ENCODE measurements at regions not wholly inside any gene's neighbourhood (a gene's known extent, or its start where the extent isn't known, plus 50 kb on each side); places are given as distances from the start of the nearest gene placed in this dataset.

DNA sequence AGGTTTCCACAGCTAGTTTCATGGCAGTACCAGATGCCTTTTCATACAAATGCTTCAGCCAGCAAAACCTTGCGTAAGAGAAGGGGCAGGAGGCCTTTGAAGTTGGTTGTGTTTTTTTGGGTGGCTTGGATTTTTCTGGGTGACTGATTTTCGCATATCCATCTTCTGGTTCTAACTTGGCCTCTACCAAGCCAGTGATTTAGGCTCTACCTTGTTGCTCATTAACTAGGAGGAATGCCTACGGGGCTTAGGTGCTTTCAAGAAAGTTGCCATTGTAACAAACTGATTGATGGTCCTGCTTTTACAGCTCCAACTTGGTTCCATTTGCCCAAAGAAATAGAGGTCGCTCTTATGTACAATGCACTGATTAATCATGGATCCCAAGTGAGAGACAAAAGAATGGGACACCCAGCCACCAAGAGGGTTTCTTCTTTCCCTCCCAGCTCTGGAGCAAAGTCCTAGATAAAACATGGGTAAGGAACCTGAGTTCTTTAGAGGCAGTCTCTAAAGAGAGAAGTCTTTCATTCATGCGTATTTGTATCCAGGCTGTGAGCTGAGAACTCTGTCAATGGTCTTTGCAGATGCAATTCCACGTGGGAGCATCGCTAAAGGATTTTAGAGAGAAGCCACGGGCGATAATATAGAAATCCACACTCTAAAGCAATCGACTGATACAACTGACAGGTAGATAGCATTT lies 92.1 kb upstream of the FGFR2 start:
- ATAC-seq (ENCODE audit: low read depth in 2 of 2) (no peak), DNase-seq (no peak)
- H3K4me3 ChIP-seq (ENCODE audit: low read depth, low read length), result no peak overlapping the region
- no peaks in the 10 kb centered on the region for H3K27me3 ChIP-seq (ENCODE audit: control insufficient read depth, insufficient read depth, low read length)
- H3K36me3 Mint-ChIP-seq, result no peaks in the 10 kb centered on the region
- no peak overlapping the region for H3K27ac ChIP-seq (ENCODE audit: insufficient read depth, low read length, poor library complexity, severe bottlenecking)
- peaks cover 7% of the 10 kb centered on the region for H3K27me3 Mint-ChIP-seq
- H3K4me1 Mint-ChIP-seq, result no peaks in the 10 kb centered on the region
- no peaks in the 10 kb centered on the region for H3K9me3 ChIP-seq (ENCODE audit: control insufficient read depth in 2 of 2, low read length in 2 of 2)
- no peak overlapping the region for H3K27ac Mint-ChIP-seq
- no peak overlapping the region for H3K4me3 Mint-ChIP-seq
- no peaks in the 10 kb centered on the region for H3K4me1 ChIP-seq (ENCODE audit: control insufficient read depth, insufficient read depth, low read length, poor library complexity, severe bottlenecking)
- no peaks in the 10 kb centered on the region for H3K36me3 ChIP-seq (ENCODE audit: control insufficient read depth, insufficient read depth, low read length)
- H3K9me3 Mint-ChIP-seq, result peaks cover 0 to 3% (median 0%) of the 10 kb centered on the region in 7 donors

DNA sequence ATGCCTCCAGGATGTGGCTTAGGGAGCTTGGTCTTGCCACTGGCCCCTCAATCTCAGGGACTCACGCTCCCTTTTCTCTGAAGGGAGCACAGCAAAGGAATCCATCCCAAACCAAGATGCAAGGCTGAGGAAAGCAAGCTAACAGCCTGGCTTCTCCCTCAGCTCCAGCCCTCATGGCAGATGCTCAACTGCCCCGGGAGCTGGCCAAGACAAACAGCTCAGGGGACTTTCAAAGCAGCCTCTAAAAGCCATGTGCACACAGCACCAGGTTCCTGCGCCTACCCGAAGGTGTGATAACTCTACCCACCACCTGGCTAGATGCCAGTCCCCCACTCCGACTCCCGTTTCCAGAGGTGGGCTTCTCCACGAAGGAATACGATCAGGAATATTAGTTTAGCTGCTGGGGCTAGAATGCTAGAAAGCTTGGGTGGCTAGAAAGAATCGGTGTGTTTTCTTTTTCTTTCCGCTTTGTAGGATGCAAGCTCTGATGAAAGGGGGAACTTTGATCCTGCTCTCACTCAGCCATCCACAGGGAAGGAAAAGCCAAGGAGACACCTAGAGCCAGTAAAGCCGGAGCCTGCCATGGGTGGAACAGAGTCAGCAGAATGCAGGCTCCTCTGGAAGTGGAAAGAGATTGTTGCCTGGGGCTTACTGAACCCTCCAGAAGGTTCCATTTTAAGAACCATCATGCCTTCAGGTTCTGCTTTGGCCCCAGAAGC lies 89.0 kb upstream of the FGFR2 start:
- Histone ChIP-seq H3K36me3 (ENCODE audit: control insufficient read depth, insufficient read depth, low read length) (no peaks in the 10 kb centered on the region), H3K27ac (ENCODE audit: insufficient read depth, low read length, poor library complexity, severe bottlenecking) (no peak overlapping the region), H3K4me3 (ENCODE audit: low read depth, low read length) (no peak overlapping the region), H3K27me3 (ENCODE audit: control insufficient read depth, insufficient read depth, low read length) (no peaks in the 10 kb centered on the region), H3K4me1 (ENCODE audit: control insufficient read depth, insufficient read depth, low read length, poor library complexity, severe bottlenecking) (no peaks in the 10 kb centered on the region), H3K9me3 (ENCODE audit: control insufficient read depth in 2 of 2, low read length in 2 of 2) (no peaks in the 10 kb centered on the region)
- H3K27me3 Mint-ChIP-seq, result peaks cover 11% of the 10 kb centered on the region
- H3K4me1 Mint-ChIP-seq, result no peaks in the 10 kb centered on the region
- H3K4me3 Mint-ChIP-seq, result no peak overlapping the region
- no peaks in the 10 kb centered on the region for H3K36me3 Mint-ChIP-seq
- ATAC-seq (ENCODE audit: low read depth in 2 of 2) (no peak), DNase-seq (no peak)
- H3K27ac Mint-ChIP-seq, result no peak overlapping the region
- H3K9me3 Mint-ChIP-seq, result peaks cover 0 to 3% (median 0%) of the 10 kb centered on the region in 7 donors

DNA sequence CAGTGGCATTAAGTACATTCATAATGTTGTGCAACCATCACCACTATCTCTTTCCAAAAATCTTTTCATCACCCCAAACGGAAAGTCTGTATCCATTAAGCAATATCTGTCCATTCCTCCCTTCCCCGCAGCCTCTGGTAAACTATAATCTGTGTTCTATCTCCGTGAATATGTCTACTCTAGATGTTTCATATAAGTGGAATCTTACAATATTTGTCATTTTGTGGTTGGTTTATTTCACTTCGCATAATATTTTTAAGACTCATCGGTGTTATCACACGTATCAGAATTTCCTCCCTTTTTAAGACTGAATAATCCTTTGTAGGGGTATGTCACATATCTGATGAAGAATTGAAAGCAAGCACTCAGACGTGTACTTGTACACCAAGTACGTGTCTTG lies 86.0 kb upstream of the FGFR2 start:
- H3K27ac ChIP-seq (ENCODE audit: insufficient read depth, low read length, poor library complexity, severe bottlenecking), result no peak overlapping the region
- no peaks in the 10 kb centered on the region for H3K27me3 ChIP-seq (ENCODE audit: control insufficient read depth, insufficient read depth, low read length)
- no peak overlapping the region for H3K4me3 ChIP-seq (ENCODE audit: low read depth, low read length)
- no peaks in the 10 kb centered on the region for H3K4me1 ChIP-seq (ENCODE audit: control insufficient read depth, insufficient read depth, low read length, poor library complexity, severe bottlenecking)
- Mint-ChIP-seq H3K27me3 (peaks cover 8% of the 10 kb centered on the region), H3K4me3 (no peak overlapping the region), H3K36me3 (no peaks in the 10 kb centered on the region), H3K27ac (no peak overlapping the region), H3K4me1 (no peaks in the 10 kb centered on the region), H3K9me3 (peaks cover 0 to 6% (median 0%) of the 10 kb centered on the region in 7 donors)
- no peak for ATAC-seq (ENCODE audit: low read depth in 2 of 2)
- no peak for DNase-seq
- H3K9me3 ChIP-seq (ENCODE audit: control insufficient read depth in 2 of 2, low read length in 2 of 2), result no peaks in the 10 kb centered on the region
- H3K36me3 ChIP-seq (ENCODE audit: control insufficient read depth, insufficient read depth, low read length), result no peaks in the 10 kb centered on the region

DNA sequence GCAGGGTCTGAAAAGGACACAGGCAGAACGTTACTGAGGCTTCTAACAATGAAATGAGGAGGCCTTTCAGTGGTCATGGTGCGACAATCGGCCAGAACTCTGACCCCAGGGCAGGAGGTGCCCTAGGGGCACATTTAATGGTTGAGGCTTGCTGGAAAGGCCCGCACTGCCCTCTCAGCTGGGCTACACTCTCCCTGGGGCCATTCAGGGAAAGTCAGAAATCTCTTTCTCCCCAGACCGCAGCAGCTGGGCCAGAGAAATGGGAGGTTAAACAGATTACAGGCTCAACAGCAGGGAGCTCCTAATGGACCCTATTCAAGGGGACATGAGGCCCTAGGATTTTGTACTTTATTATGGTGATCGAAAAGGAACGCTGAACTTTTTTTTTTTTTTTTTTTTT lies 85.6 kb upstream of the FGFR2 start:
- ATAC-seq (ENCODE audit: low read depth in 2 of 2), result no peak
- H3K4me1 Mint-ChIP-seq, result no peaks in the 10 kb centered on the region

DNA sequence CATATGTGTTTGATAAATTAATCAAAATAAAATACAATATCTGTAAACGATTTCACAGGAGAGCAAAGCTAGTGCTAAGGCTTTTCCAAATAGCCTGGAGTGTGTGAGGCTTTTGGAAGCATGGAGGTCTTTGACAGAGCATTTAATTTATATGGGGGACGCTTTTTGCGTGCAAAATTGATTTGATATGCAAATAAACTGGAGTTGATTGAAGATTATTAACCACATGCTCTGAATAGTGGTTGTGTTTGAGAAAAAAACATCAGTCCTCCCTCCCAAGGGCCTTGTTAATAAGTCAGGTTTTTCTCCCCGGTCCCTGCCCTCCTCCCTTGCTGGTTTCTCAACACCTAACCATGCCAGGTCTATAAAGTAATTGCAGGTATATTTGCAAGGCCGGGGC lies 85.1 kb upstream of the FGFR2 start:
- Mint-ChIP-seq H3K4me3 (no peak overlapping the region), H3K27ac (no peak overlapping the region), H3K36me3 (no peaks in the 10 kb centered on the region)

More for the DNA sequence above, 85.6 kb upstream of the FGFR2 start:
- Mint-ChIP-seq H3K36me3 (no peaks in the 10 kb centered on the region), H3K9me3 (peaks cover 0 to 6% (median 0%) of the 10 kb centered on the region in 7 donors), H3K4me3 (no peak overlapping the region), H3K27me3 (peaks cover 5% of the 10 kb centered on the region), H3K27ac (no peak overlapping the region)
- Histone ChIP-seq H3K36me3 (ENCODE audit: control insufficient read depth, insufficient read depth, low read length) (no peaks in the 10 kb centered on the region), H3K9me3 (ENCODE audit: control insufficient read depth in 2 of 2, low read length in 2 of 2) (no peaks in the 10 kb centered on the region), H3K4me1 (ENCODE audit: control insufficient read depth, insufficient read depth, low read length, poor library complexity, severe bottlenecking) (no peaks in the 10 kb centered on the region), H3K4me3 (ENCODE audit: low read depth, low read length) (no peak overlapping the region), H3K27me3 (ENCODE audit: control insufficient read depth, insufficient read depth, low read length) (no peaks in the 10 kb centered on the region), H3K27ac (ENCODE audit: insufficient read depth, low read length, poor library complexity, severe bottlenecking) (no peak overlapping the region)
- DNase-seq, result no peak

DNA sequence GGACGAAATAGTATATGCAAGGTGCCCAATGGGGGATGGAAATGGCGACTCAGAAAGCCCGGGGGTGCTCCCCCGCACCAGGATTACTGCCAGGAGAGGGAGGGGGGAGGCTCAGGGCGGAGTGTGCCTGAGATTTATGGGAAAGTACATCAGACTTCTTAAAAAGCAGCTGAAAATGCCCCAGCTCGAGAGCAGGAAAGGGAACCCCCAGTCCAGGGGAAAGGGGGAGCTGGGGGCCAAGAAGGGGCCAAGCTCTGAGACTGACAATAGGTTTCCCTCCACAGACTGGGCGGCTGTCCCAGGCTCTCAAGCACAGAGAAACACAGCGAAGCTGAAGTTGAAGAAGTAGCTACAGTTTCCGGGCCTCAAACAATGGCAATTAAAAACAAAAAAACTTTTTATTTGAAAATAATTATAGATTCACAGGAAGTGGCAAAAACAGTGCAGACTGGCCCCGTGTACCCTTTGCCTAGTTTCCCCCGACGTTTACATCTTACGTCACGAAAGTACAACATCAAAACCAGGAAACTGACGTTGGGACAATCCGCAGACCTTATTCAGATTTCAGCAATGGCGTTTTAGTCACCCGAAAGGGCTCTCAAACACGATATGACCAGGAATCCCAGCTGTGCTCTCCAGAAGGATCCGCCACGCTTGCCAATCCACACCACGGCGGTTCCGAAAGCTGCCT lies 83.9 kb upstream of the FGFR2 start:
- H3K4me1 Mint-ChIP-seq, result no peaks in the 10 kb centered on the region
- no peaks in the 10 kb centered on the region for H3K9me3 ChIP-seq (ENCODE audit: control insufficient read depth in 2 of 2, low read length in 2 of 2)
- DNase-seq, result no peak
- no peak for ATAC-seq (ENCODE audit: low read depth in 2 of 2)
- peaks cover 0 to 10% (median 2%) of the 10 kb centered on the region in 7 donors for H3K9me3 Mint-ChIP-seq
- H3K4me3 Mint-ChIP-seq, result no peak overlapping the region
- H3K36me3 Mint-ChIP-seq, result no peaks in the 10 kb centered on the region
- no peak overlapping the region for H3K27ac ChIP-seq (ENCODE audit: insufficient read depth, low read length, poor library complexity, severe bottlenecking)
- no peaks in the 10 kb centered on the region for H3K36me3 ChIP-seq (ENCODE audit: control insufficient read depth, insufficient read depth, low read length)
- H3K4me1 ChIP-seq (ENCODE audit: control insufficient read depth, insufficient read depth, low read length, poor library complexity, severe bottlenecking), result no peaks in the 10 kb centered on the region
- no peak overlapping the region for H3K4me3 ChIP-seq (ENCODE audit: low read depth, low read length)
- no peaks in the 10 kb centered on the region for H3K27me3 ChIP-seq (ENCODE audit: control insufficient read depth, insufficient read depth, low read length)
- H3K27ac Mint-ChIP-seq, result no peak overlapping the region
- H3K27me3 Mint-ChIP-seq, result peaks cover 4% of the 10 kb centered on the region

More for the DNA sequence above, 85.1 kb upstream of the FGFR2 start:
- no peak overlapping the region for H3K27ac ChIP-seq (ENCODE audit: insufficient read depth, low read length, poor library complexity, severe bottlenecking)
- no peaks in the 10 kb centered on the region for H3K36me3 ChIP-seq (ENCODE audit: control insufficient read depth, insufficient read depth, low read length)
- H3K9me3 ChIP-seq (ENCODE audit: control insufficient read depth in 2 of 2, low read length in 2 of 2), result no peaks in the 10 kb centered on the region
- H3K4me3 ChIP-seq (ENCODE audit: low read depth, low read length), result no peak overlapping the region
- H3K27me3 ChIP-seq (ENCODE audit: control insufficient read depth, insufficient read depth, low read length), result no peaks in the 10 kb centered on the region
- Mint-ChIP-seq H3K27me3 (peaks cover 4% of the 10 kb centered on the region), H3K9me3 (peaks cover 0 to 7% (median 2%) of the 10 kb centered on the region in 7 donors), H3K4me1 (no peaks in the 10 kb centered on the region)
- DNase-seq, result no peak
- no peak for ATAC-seq (ENCODE audit: low read depth in 2 of 2)
- H3K4me1 ChIP-seq (ENCODE audit: control insufficient read depth, insufficient read depth, low read length, poor library complexity, severe bottlenecking), result no peaks in the 10 kb centered on the region

DNA sequence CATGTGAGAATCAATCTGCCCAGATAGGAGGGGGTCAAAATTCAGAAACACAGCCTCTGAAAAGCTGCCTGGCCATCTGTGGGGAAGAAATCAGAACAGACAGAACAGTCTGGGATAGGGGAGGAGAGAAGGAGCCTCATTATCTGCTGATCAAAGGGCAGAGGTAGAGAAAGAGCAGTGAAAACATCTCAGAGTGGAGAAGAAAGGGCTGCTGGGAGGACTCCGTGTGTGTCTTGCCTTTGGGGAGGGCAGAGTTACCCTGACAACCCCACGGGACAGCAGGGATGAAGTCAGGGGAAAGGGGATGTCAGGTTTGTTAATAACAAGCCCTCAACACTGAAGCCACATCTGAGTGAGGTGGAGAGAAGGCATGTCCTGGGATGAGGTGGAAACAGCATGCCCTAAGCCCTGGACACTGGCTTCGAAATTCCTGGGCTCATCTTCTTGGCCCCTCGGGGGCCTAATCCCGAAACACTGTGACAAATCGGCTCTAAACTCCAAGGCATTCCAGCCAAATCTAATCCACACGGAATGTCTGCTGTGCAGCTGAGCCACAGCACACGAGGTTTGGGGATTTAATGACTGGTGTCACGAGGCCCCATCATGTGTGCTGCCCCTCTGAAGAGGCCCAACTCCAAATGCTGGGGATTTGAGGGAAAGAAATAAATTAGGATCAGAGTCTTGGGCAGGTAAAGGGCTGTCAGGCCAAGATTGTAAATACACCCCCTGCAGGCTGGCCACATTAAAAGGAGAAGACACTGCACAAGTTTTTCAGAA lies 82.8 kb upstream of the FGFR2 start:
- Histone ChIP-seq H3K4me1 (ENCODE audit: control insufficient read depth, insufficient read depth, low read length, poor library complexity, severe bottlenecking) (no peaks in the 10 kb centered on the region), H3K4me3 (ENCODE audit: low read depth, low read length) (no peak overlapping the region), H3K36me3 (ENCODE audit: control insufficient read depth, insufficient read depth, low read length) (no peaks in the 10 kb centered on the region), H3K27me3 (ENCODE audit: control insufficient read depth, insufficient read depth, low read length) (no peaks in the 10 kb centered on the region), H3K9me3 (ENCODE audit: control insufficient read depth in 2 of 2, low read length in 2 of 2) (no peaks in the 10 kb centered on the region), H3K27ac (ENCODE audit: insufficient read depth, low read length, poor library complexity, severe bottlenecking) (no peak overlapping the region)
- H3K27me3 Mint-ChIP-seq, result peaks cover 4% of the 10 kb centered on the region
- no peak overlapping the region for H3K27ac Mint-ChIP-seq
- H3K4me1 Mint-ChIP-seq, result no peaks in the 10 kb centered on the region
- no peak for ATAC-seq (ENCODE audit: low read depth in 2 of 2)
- no peak overlapping the region for H3K4me3 Mint-ChIP-seq
- DNase-seq, result no peak
- peaks cover 0 to 11% (median 2%) of the 10 kb centered on the region in 7 donors for H3K9me3 Mint-ChIP-seq
- no peaks in the 10 kb centered on the region for H3K36me3 Mint-ChIP-seq

Data from CD4-positive, CD25-positive, alpha-beta regulatory T cell (primary cell).